ENCODE measurements at regions not wholly inside any gene's neighbourhood (a gene's known extent, or its start where the extent isn't known, plus 50 kb on each side); places are given as distances from the start of the nearest gene placed in this dataset.

DNA sequence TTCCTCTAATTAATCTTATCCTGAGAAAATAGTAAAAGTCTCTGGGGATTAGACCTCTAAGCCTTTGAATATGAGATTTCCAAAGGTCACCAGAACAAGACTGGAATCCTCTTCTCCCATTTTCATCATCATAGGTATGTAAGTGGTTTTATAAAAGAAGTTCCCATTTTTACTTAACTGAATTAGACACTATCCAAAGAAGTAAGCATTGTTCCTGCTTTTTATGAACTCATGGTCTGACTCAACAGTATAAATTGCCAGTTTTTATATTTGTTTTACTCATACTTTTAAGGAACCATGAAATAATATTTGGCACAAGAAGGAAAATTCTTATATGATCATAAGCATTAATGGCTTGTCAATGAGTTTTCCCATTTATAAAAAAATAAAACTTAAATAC lies 167.1 kb upstream of the ADRA1B start (continued):
- TF ChIP-seq ZNF184 (CRISPR knock-in tag; IDR thresholded peaks at IDR 0.05) (no peak), KAT7 (CRISPR knock-in tag; IDR thresholded peaks at IDR 0.05; ENCODE audit: borderline replicate concordance) (no peak), GABPB2 (CRISPR knock-in tag; conservative IDR thresholded peaks at IDR 0.05) (no peak), POLR2AphosphoS2 (IDR thresholded peaks at IDR 0.05; ENCODE audit: low read length) (no peak), ZNF165 (CRISPR knock-in tag; IDR thresholded peaks at IDR 0.05; ENCODE audit: borderline replicate concordance) (no peak), ZNF197 (CRISPR knock-in tag; IDR thresholded peaks at IDR 0.05; ENCODE audit: low read depth) (no peak), TARDBP (IDR thresholded peaks at IDR 0.05) (no peak)
- TF ChIP-seq, protein P1, sequence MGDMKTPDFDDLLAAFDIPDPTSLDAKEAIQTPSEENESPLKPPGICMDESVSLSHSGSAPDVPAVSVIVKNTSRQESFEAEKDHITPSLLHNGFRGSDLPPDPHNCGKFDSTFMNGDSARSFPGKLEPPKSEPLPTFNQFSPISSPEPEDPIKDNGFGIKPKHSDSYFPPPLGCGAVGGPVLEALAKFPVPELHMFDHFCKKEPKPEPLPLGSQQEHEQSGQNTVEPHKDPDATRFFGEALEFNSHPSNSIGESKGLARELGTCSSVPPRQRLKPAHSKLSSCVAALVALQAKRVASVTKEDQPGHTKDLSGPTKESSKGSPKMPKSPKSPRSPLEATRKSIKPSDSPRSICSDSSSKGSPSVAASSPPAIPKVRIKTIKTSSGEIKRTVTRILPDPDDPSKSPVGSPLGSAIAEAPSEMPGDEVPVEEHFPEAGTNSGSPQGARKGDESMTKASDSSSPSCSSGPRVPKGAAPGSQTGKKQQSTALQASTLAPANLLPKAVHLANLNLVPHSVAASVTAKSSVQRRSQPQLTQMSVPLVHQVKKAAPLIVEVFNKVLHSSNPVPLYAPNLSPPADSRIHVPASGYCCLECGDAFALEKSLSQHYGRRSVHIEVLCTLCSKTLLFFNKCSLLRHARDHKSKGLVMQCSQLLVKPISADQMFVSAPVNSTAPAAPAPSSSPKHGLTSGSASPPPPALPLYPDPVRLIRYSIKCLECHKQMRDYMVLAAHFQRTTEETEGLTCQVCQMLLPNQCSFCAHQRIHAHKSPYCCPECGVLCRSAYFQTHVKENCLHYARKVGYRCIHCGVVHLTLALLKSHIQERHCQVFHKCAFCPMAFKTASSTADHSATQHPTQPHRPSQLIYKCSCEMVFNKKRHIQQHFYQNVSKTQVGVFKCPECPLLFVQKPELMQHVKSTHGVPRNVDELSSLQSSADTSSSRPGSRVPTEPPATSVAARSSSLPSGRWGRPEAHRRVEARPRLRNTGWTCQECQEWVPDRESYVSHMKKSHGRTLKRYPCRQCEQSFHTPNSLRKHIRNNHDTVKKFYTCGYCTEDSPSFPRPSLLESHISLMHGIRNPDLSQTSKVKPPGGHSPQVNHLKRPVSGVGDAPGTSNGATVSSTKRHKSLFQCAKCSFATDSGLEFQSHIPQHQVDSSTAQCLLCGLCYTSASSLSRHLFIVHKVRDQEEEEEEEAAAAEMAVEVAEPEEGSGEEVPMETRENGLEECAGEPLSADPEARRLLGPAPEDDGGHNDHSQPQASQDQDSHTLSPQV (IDR thresholded peaks at IDR 0.05): no peak

DNA sequence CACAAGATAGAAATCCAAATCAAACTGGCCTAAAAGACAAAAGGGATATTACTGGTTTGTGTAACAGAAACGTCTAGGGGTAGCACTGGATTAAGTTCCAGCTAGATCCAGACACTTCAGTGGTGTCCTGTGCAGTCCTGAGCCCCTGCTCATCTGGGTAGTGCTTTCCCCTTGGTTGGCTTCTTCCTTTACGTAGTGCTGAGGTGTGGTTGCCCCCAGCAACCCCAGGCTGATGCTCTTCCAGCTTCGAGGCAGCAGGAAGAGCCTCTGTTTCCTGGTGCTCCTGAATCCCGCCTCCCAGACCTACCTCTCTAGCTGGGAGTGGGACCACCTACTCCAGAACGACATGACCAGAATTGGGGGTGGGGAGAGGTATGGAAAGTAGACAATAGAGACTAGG lies 166.1 kb upstream of the ADRA1B start:
- intact Hi-C loops (cut with micrococcal nuclease): no loop called here
- Histone ChIP-seq H3K4me1 (replicated peaks in 1 of 2; ENCODE audit: control insufficient read depth in 2 of 2, insufficient read depth in 2 of 2, low read length in 2 of 2) (no peaks in the 10 kb centered on the region), H3K4me2 (ENCODE audit: insufficient read depth, low read length) (no peak overlapping the region), H3K36me3 (ENCODE audit: control insufficient read depth, insufficient read depth, low read length) (no peaks in the 10 kb centered on the region), H3K9me1 (ENCODE audit: control insufficient read depth, insufficient read depth, low read length) (no peaks in the 10 kb centered on the region), H2AFZ (ENCODE audit: low read depth, low read length) (no peak overlapping the region), H4K20me1 (replicated peaks; ENCODE audit: control insufficient read depth, insufficient read depth, low read length) (no peaks in the 10 kb centered on the region), H3K79me2 (ENCODE audit: control insufficient read depth, insufficient read depth, low read length) (no peaks in the 10 kb centered on the region), H3K27me3 (ENCODE audit: control insufficient read depth in 2 of 2, insufficient read depth in 2 of 2, low read length in 2 of 2) (no peaks in the 10 kb centered on the region), H3K4me3 (no peak overlapping the region), H3K27ac (ENCODE audit: extremely low read depth, low read depth, low read length) (no peak overlapping the region), H3K9ac (ENCODE audit: insufficient read depth in 1 of 2, low read depth in 2 of 2, low read length in 2 of 2) (no peak overlapping the region), H3K9me3 (replicated peaks; ENCODE audit: control insufficient read depth, insufficient read depth, low read depth, low read length) (no peaks in the 10 kb centered on the region)
- 0% methylated on average over 5 of the region's 5 CpGs for WGBS (ENCODE audit: insufficient coverage, low coverage, missing lambda C conversion rate)
- BruUV-seq (replicated peaks): no TSS peak
- ChIA-PET POLR2A (interaction anchor here (0.6 kb wide), 1 partner anchor 11 kb away, joined by 3 read pairs; no protein-coding TSS in a partner anchor), CTCF (ENCODE audit: low intra/inter-chr PET ratio) (no interaction called here)
- in situ Hi-C loops (cut with MboI): no loop called here
- ATAC-seq (no peak), DNase-seq (ENCODE audit: extremely low read depth in 1 of 4, low spot score in 3 of 4) (no peak), FAIRE-seq (no peak)
- TF ChIP-seq HDAC6 (IDR thresholded peaks at IDR 0.05; ENCODE audit: low read depth, low read length) (no peak), FOXK1 (CRISPR knock-in tag; IDR thresholded peaks at IDR 0.05; ENCODE audit: borderline replicate concordance) (no peak), FOXK2 (conservative IDR thresholded peaks at IDR 0.05 in 1 of 2, IDR thresholded peaks at IDR 0.05 in 1 of 2; ENCODE audit: low read depth in 2 of 2) (no peak), KAT8 (IDR thresholded peaks at IDR 0.05; ENCODE audit: low read depth) (no peak), ZNF780A (CRISPR knock-in tag; IDR thresholded peaks at IDR 0.05) (no peak), RCOR1 (IDR thresholded peaks at IDR 0.05; ENCODE audit: borderline replicate concordance in 1 of 2, low read depth in 2 of 2, low read length in 2 of 2) (no peak), WHSC1 (IDR thresholded peaks at IDR 0.05; ENCODE audit: low read length) (no peak), MYC (IDR thresholded peaks at IDR 0.05; ENCODE audit: low read depth, low read length) (no peak), MYC (CRISPR knock-in tag; IDR thresholded peaks at IDR 0.05; ENCODE audit: borderline replicate concordance, low read depth) (no peak), TARDBP (IDR thresholded peaks at IDR 0.05) (no peak)
